Naive B cell (primary cell): ENCODE measurements at regions not wholly inside any gene's neighbourhood (a gene's known extent, or its start where the extent isn't known, plus 50 kb on each side); places are given as distances from the start of the nearest gene placed in this dataset.

Experiments used
- ATAC-seq, 2 donors: fragments of 150-1000 bp; cut with Tn5 transposase; 2 replicates each; pipeline ENCODE4 v1.10.0; 2021; ENCODE audit warnings: low read depth in 2 of 2, mild to moderate bottlenecking in 2 of 2, moderate library complexity in 2 of 2
- DNase-seq: peaks from one replicate; pipeline ENCODE4 v3.0.0; 2022
- H3K27ac Mint-ChIP-seq, 6 donors: one replicate each; pipeline ENCODE4 v1.8.0; 2020 to 2022; ENCODE audit warnings: mild to moderate bottlenecking in 6 of 6, mixed read lengths in 6 of 6, moderate library complexity in 5 of 6, inconsistent platforms in 2 of 6
- H3K27me3 Mint-ChIP-seq, 3 donors: one replicate each; pipeline ENCODE4 v1.8.0; 2021 to 2022; ENCODE audit warnings: mixed read lengths in 3 of 3, mild to moderate bottlenecking in 1 of 3
- H3K36me3 Mint-ChIP-seq, 2 donors: one replicate each; pipeline ENCODE4 v1.8.0; 2020 to 2022; ENCODE audit warnings: mixed read lengths in 2 of 2, inconsistent platforms in 1 of 2, mild to moderate bottlenecking in 1 of 2
- H3K4me1 Mint-ChIP-seq, 3 donors: one replicate each; pipeline ENCODE4 v1.8.0; 2020 to 2022; ENCODE audit warnings: mixed read lengths in 3 of 3, inconsistent platforms in 1 of 3, mild to moderate bottlenecking in 1 of 3, moderate library complexity in 1 of 3
- H3K4me3 Mint-ChIP-seq, 8 donors: one replicate each; pipeline ENCODE4 v1.8.0; 2020 to 2022; ENCODE audit warnings: mild to moderate bottlenecking in 8 of 8, mixed read lengths in 8 of 8, moderate library complexity in 8 of 8, inconsistent platforms in 2 of 8
- H3K9me3 Mint-ChIP-seq, 7 donors: one replicate each; pipeline ENCODE4 v1.8.0; 2020 to 2022; ENCODE audit warnings: mixed read lengths in 7 of 7, mild to moderate bottlenecking in 5 of 7, inconsistent platforms in 2 of 7, moderate library complexity in 1 of 7

GRCh38 chr3:72134989-72135451, 350.1 kb upstream of the PROK2 start:
- Mint-ChIP-seq H3K36me3 (peaks cover 0 to 5% of the 10 kb centered on the region in 2 donors), H3K27me3 (no peaks in the 10 kb centered on the region), H3K4me3 (peak overlapping the region in 7 of 8 donors; percentile 5 to 85 (median 17)), H3K4me1 (peaks cover 23 to 49% (median 49%) of the 10 kb centered on the region in 3 donors), H3K9me3 (peaks cover 0 to 8% (median 0%) of the 10 kb centered on the region in 7 donors), H3K27ac (peak overlapping the region in 5 of 6 donors; percentile 4 to 84 (median 75))
- DNase-seq: peak; percentile 64
- peak; percentile 95 to 96 for ATAC-seq

- Mint-ChIP-seq H3K36me3 (peaks cover 0 to 5% of the 10 kb centered on the region in 2 donors), H3K9me3 (peaks cover 0 to 8% (median 0%) of the 10 kb centered on the region in 7 donors), H3K27me3 (peaks cover 0 to 5% (median 0%) of the 10 kb centered on the region in 3 donors), H3K4me3 (no peak overlapping the region), H3K27ac (peak overlapping the region in 1 of 6 donors; percentile 23), H3K4me1 (peaks cover 18 to 42% (median 37%) of the 10 kb centered on the region in 3 donors)
- no peak for ATAC-seq
- DNase-seq: no peak
Measured at GRCh38 chr3:72133329-72134011, 348.5 kb upstream of the PROK2 start.

- Mint-ChIP-seq H3K27me3 (peaks cover 0 to 9% (median 0%) of the 10 kb centered on the region in 3 donors), H3K27ac (no peak overlapping the region), H3K4me1 (peaks cover 11 to 28% (median 21%) of the 10 kb centered on the region in 3 donors), H3K4me3 (no peak overlapping the region), H3K36me3 (peaks cover 0 to 5% of the 10 kb centered on the region in 2 donors), H3K9me3 (peaks cover 0 to 8% (median 0%) of the 10 kb centered on the region in 7 donors)
- ATAC-seq (no peak), DNase-seq (no peak)
Measured at GRCh38 chr3:72131899-72132298, 347.0 kb upstream of the PROK2 start.

- peaks cover 11 to 20% (median 16%) of the 10 kb centered on the region in 3 donors for H3K4me1 Mint-ChIP-seq
- no peak for ATAC-seq
- peaks cover 0 to 5% of the 10 kb centered on the region in 2 donors for H3K36me3 Mint-ChIP-seq
- no peak overlapping the region for H3K27ac Mint-ChIP-seq
- H3K27me3 Mint-ChIP-seq: peaks cover 0 to 12% (median 0%) of the 10 kb centered on the region in 3 donors
- DNase-seq: no peak
- H3K4me3 Mint-ChIP-seq: no peak overlapping the region
- H3K9me3 Mint-ChIP-seq: peaks cover 0 to 8% (median 0%) of the 10 kb centered on the region in 7 donors
Measured at GRCh38 chr3:72130565-72130964, 345.6 kb upstream of the PROK2 start.

- Mint-ChIP-seq H3K36me3 (peaks cover 0 to 5% of the 10 kb centered on the region in 2 donors), H3K4me3 (no peak overlapping the region), H3K9me3 (peaks cover 0 to 8% (median 0%) of the 10 kb centered on the region in 7 donors), H3K27ac (no peak overlapping the region), H3K27me3 (peaks cover 0 to 14% (median 0%) of the 10 kb centered on the region in 3 donors), H3K4me1 (peaks cover 4 to 11% (median 7%) of the 10 kb centered on the region in 3 donors)
- ATAC-seq (no peak), DNase-seq (no peak)
Measured at GRCh38 chr3:72129501-72130094, 344.6 kb upstream of the PROK2 start.

- no peak for ATAC-seq
Measured at GRCh38 chr3:72128921-72129320, 344.0 kb upstream of the PROK2 start.

GRCh38 chr3:72127844-72128243, 342.9 kb upstream of the PROK2 start:
- H3K36me3 Mint-ChIP-seq: peaks cover 0 to 5% of the 10 kb centered on the region in 2 donors
- no peak for DNase-seq
- ATAC-seq: no peak
- H3K4me1 Mint-ChIP-seq: peaks cover 0 to 9% (median 5%) of the 10 kb centered on the region in 3 donors
- H3K9me3 Mint-ChIP-seq: peaks cover 0 to 4% (median 0%) of the 10 kb centered on the region in 7 donors
- no peak overlapping the region for H3K27ac Mint-ChIP-seq
- peaks cover 0 to 27% (median 8%) of the 10 kb centered on the region in 3 donors for H3K27me3 Mint-ChIP-seq
- H3K4me3 Mint-ChIP-seq: no peak overlapping the region

More at GRCh38 chr3:72128921-72129320, 344.0 kb upstream of the PROK2 start:
- peaks cover 0 to 20% (median 2%) of the 10 kb centered on the region in 3 donors for H3K27me3 Mint-ChIP-seq
- no peak for DNase-seq
- H3K4me3 Mint-ChIP-seq: no peak overlapping the region
- peaks cover 0 to 7% (median 0%) of the 10 kb centered on the region in 7 donors for H3K9me3 Mint-ChIP-seq
- H3K36me3 Mint-ChIP-seq: peaks cover 0 to 5% of the 10 kb centered on the region in 2 donors
- H3K4me1 Mint-ChIP-seq: peaks cover 0 to 8% (median 1%) of the 10 kb centered on the region in 3 donors
- no peak overlapping the region for H3K27ac Mint-ChIP-seq

GRCh38 chr3:72127224-72127612, 342.3 kb upstream of the PROK2 start:
- ATAC-seq (no peak), DNase-seq (no peak)
- Mint-ChIP-seq H3K9me3 (peaks cover 0 to 4% (median 0%) of the 10 kb centered on the region in 7 donors), H3K36me3 (peaks cover 0 to 5% of the 10 kb centered on the region in 2 donors), H3K27me3 (peaks cover 0 to 27% (median 8%) of the 10 kb centered on the region in 3 donors), H3K4me1 (peaks cover 0 to 11% (median 5%) of the 10 kb centered on the region in 3 donors), H3K4me3 (no peak overlapping the region), H3K27ac (no peak overlapping the region)

- peaks cover 0 to 4% (median 0%) of the 10 kb centered on the region in 7 donors for H3K9me3 Mint-ChIP-seq
- no peak for ATAC-seq
- H3K27me3 Mint-ChIP-seq: peaks cover 0 to 27% (median 8%) of the 10 kb centered on the region in 3 donors
- no peak overlapping the region for H3K4me3 Mint-ChIP-seq
- H3K36me3 Mint-ChIP-seq: peaks cover 0 to 5% of the 10 kb centered on the region in 2 donors
- no peak for DNase-seq
- peak overlapping the region in 1 of 6 donors; percentile 68 for H3K27ac Mint-ChIP-seq
- peaks cover under 1 to 14% (median 10%) of the 10 kb centered on the region in 3 donors for H3K4me1 Mint-ChIP-seq
Measured at GRCh38 chr3:72126441-72127223, 341.7 kb upstream of the PROK2 start.

GRCh38 chr3:72123908-72124441, 339.0 kb upstream of the PROK2 start:
- ATAC-seq (no peak), DNase-seq (no peak)
- H3K27me3 Mint-ChIP-seq: peaks cover 0 to 26% (median 8%) of the 10 kb centered on the region in 3 donors
- H3K36me3 Mint-ChIP-seq: no peaks in the 10 kb centered on the region
- no peak overlapping the region for H3K4me3 Mint-ChIP-seq
- H3K4me1 Mint-ChIP-seq: peaks cover 13 to 19% (median 16%) of the 10 kb centered on the region in 3 donors
- peaks cover 0 to 2% (median 0%) of the 10 kb centered on the region in 7 donors for H3K9me3 Mint-ChIP-seq
- peak overlapping the region in 1 of 6 donors; percentile 84 for H3K27ac Mint-ChIP-seq

- Mint-ChIP-seq H3K4me3 (no peak overlapping the region), H3K27ac (peak overlapping the region in 1 of 6 donors; percentile 43), H3K27me3 (peaks cover 6 to 18% (median 8%) of the 10 kb centered on the region in 3 donors), H3K4me1 (peaks cover 13 to 19% (median 16%) of the 10 kb centered on the region in 3 donors), H3K36me3 (no peaks in the 10 kb centered on the region), H3K9me3 (peaks cover 0 to 2% (median 0%) of the 10 kb centered on the region in 7 donors)
- ATAC-seq: peak in 1 of 2 donors; percentile 27
- DNase-seq: no peak
Measured at GRCh38 chr3:72120806-72121778, 336.1 kb upstream of the PROK2 start.

- Mint-ChIP-seq H3K4me3 (no peak overlapping the region), H3K27ac (peak overlapping the region in 1 of 6 donors; percentile 68), H3K4me1 (peaks cover 13 to 21% (median 16%) of the 10 kb centered on the region in 3 donors), H3K9me3 (peaks cover 0 to 2% (median 0%) of the 10 kb centered on the region in 7 donors), H3K27me3 (peaks cover 6 to 12% (median 8%) of the 10 kb centered on the region in 3 donors), H3K36me3 (no peaks in the 10 kb centered on the region)
- no peak for DNase-seq
- ATAC-seq: no peak
Measured at GRCh38 chr3:72120039-72120438, 335.1 kb upstream of the PROK2 start.
